ENCODE measurements at regions not wholly inside any gene's neighbourhood (a gene's known extent, or its start where the extent isn't known, plus 50 kb on each side); places are given as distances from the start of the nearest gene placed in this dataset.

GRCh38 chr2:41922177-41922576 is 125.6 kb upstream of the PKDCC start:
- Mint-ChIP-seq H3K36me3 (ENCODE audit: low read depth) (no peaks in the 10 kb centered on the region), H3K27ac (no peak overlapping the region), H3K4me1 (no peaks in the 10 kb centered on the region), H3K4me3 (no peak overlapping the region), H3K27me3 (peaks cover 3% of the 10 kb centered on the region), H3K9me3 (peaks cover 7% of the 10 kb centered on the region)
- intact Hi-C loops (cut with micrococcal nuclease): no loop called here
- DNase-seq: no peak

DNA sequence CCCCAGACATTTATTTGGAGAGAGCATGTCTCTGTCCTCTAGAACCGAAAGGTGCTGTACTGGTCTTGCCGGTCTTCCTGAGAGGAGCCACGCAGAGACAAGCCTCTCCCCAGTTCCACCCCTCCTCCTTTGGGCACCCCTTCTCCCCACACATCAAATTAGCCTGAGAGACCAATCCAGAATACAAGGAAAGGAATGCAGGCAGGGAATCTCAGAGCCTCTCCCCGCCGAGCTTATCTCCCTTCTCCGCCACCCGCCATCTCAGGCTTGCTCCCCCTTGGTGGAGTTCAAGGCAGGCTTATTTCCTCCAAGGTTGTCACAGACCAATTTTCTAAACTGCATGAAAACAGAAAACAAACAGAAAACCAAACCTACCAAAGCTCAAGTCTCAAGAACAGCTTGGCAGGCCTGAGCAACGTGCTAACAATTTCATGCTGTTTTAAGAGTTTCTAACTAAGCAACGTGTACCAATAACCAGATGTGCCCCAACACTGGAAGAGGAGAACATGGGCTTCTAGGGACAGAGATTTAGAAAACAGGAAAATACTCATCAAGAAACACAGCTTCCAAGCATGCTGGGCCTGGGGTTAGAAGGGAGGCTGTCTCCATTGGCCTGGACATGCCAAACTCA is 124.5 kb upstream of the PKDCC start:
- H3K36me3 Mint-ChIP-seq (ENCODE audit: low read depth): no peaks in the 10 kb centered on the region
- no peak overlapping the region for H3K27ac Mint-ChIP-seq
- peaks cover 7% of the 10 kb centered on the region for H3K9me3 Mint-ChIP-seq
- intact Hi-C loops (cut with micrococcal nuclease): no loop called here
- H3K4me3 Mint-ChIP-seq: no peak overlapping the region
- no peak for DNase-seq
- H3K27me3 Mint-ChIP-seq: no peaks in the 10 kb centered on the region
- no peaks in the 10 kb centered on the region for H3K4me1 Mint-ChIP-seq

DNA sequence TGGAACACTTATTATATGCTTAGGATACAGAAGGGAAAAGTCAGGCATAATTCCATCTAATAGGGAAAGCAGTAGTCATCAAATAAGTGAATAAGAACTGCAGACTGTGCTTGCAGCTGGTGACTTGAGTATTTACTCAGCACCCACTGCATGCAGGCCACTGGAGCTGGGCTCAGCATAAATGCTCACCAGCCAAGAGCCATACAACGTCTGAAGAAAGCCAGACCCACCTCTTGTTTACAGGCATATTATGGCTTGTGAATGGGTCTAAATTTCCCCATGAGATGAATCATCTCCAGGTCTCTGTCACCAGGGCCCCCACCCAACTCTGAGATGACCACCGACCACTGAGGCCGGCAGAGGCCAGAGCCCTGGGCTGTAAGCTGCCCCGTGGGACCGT is 123.8 kb upstream of the PKDCC start:
- intact Hi-C loops (cut with micrococcal nuclease): no loop called here
- no peaks in the 10 kb centered on the region for H3K27me3 Mint-ChIP-seq
- H3K4me3 Mint-ChIP-seq: no peak overlapping the region
- H3K27ac Mint-ChIP-seq: no peak overlapping the region
- H3K9me3 Mint-ChIP-seq: peaks cover 7% of the 10 kb centered on the region
- H3K4me1 Mint-ChIP-seq: no peaks in the 10 kb centered on the region
- no peak for DNase-seq
- no peaks in the 10 kb centered on the region for H3K36me3 Mint-ChIP-seq (ENCODE audit: low read depth)

GRCh38 chr2:41924709-41925408 is 123.0 kb upstream of the PKDCC start:
- Mint-ChIP-seq H3K27me3 (no peaks in the 10 kb centered on the region), H3K9me3 (peaks cover 7% of the 10 kb centered on the region), H3K27ac (no peak overlapping the region), H3K4me3 (no peak overlapping the region), H3K4me1 (no peaks in the 10 kb centered on the region), H3K36me3 (ENCODE audit: low read depth) (no peaks in the 10 kb centered on the region)
- intact Hi-C loops (cut with micrococcal nuclease): no loop called here
- DNase-seq: no peak

DNA sequence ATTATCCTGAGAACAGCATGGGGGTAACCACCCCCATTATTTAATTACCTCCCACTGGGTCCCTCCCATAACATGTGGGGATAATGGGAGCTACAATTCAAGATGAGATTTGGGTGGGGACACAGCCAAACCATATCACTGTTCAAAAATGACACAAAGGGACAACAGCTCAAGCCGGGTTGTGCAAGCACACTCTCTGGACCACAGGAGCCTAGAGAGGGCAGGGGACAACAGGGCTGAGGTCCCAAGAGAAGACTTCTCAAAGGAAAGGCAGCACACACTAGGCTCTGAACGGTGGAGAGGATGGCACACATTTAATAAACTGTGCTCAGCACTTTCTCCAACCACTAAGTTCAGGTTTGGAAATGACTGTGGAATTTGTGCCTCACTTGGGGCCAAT is 122.1 kb upstream of the PKDCC start:
- Mint-ChIP-seq H3K4me1 (no peaks in the 10 kb centered on the region), H3K27me3 (no peaks in the 10 kb centered on the region), H3K9me3 (peaks cover 7% of the 10 kb centered on the region), H3K36me3 (ENCODE audit: low read depth) (no peaks in the 10 kb centered on the region), H3K4me3 (no peak overlapping the region), H3K27ac (no peak overlapping the region)
- no peak for DNase-seq
- intact Hi-C loops (cut with micrococcal nuclease): no loop called here

GRCh38 chr2:41926614-41927580 is 120.9 kb upstream of the PKDCC start:
- H3K27me3 Mint-ChIP-seq: no peaks in the 10 kb centered on the region
- DNase-seq: no peak
- H3K9me3 Mint-ChIP-seq: peaks cover 7% of the 10 kb centered on the region
- no peaks in the 10 kb centered on the region for H3K36me3 Mint-ChIP-seq (ENCODE audit: low read depth)
- H3K4me3 Mint-ChIP-seq: no peak overlapping the region
- H3K27ac Mint-ChIP-seq: no peak overlapping the region
- no peaks in the 10 kb centered on the region for H3K4me1 Mint-ChIP-seq
- intact Hi-C loops (cut with micrococcal nuclease): no loop called here

DNA sequence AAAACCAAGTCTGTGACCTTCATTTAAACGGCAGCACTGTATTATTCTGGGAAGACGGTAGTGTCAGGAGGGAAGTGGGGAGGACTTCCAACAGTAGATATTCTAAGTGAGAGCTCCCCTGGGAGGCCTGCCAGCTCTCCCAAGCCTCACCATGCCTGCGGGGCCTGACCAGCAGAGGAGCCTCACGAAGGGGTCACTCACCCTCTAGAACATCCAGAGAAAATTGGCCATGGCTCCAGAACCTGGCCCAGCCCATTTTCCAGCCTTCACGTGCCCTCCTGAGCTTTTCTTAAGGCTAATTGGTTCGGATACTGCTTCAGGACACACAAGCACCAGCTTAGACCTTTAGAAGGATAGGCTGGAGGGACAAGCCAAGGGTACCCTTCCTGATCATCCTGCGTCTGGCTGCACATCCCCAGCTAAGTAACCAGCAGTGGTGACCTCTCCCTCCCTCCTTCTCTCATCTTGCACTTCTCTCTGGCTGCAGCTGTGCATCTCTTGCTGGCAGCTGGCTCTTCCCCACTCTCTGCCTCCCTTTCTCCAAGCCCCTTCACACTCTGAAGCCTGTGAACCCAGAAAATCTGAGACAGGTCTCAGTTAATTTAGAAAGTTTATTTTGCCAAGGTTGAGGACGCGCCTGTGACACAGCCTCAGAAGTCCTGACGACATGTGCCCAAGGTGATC is 120.1 kb upstream of the PKDCC start:
- H3K4me1 Mint-ChIP-seq: no peaks in the 10 kb centered on the region
- no peaks in the 10 kb centered on the region for H3K36me3 Mint-ChIP-seq (ENCODE audit: low read depth)
- no peak overlapping the region for H3K27ac Mint-ChIP-seq
- intact Hi-C loops (cut with micrococcal nuclease): no loop called here
- DNase-seq: no peak
- no peak overlapping the region for H3K4me3 Mint-ChIP-seq
- H3K9me3 Mint-ChIP-seq: peaks cover 7% of the 10 kb centered on the region
- no peaks in the 10 kb centered on the region for H3K27me3 Mint-ChIP-seq

- intact Hi-C loops (cut with micrococcal nuclease): no loop called here
- H3K27ac Mint-ChIP-seq: no peak overlapping the region
Measured at GRCh38 chr2:41928526-41928925, 119.3 kb upstream of the PKDCC start.

DNA sequence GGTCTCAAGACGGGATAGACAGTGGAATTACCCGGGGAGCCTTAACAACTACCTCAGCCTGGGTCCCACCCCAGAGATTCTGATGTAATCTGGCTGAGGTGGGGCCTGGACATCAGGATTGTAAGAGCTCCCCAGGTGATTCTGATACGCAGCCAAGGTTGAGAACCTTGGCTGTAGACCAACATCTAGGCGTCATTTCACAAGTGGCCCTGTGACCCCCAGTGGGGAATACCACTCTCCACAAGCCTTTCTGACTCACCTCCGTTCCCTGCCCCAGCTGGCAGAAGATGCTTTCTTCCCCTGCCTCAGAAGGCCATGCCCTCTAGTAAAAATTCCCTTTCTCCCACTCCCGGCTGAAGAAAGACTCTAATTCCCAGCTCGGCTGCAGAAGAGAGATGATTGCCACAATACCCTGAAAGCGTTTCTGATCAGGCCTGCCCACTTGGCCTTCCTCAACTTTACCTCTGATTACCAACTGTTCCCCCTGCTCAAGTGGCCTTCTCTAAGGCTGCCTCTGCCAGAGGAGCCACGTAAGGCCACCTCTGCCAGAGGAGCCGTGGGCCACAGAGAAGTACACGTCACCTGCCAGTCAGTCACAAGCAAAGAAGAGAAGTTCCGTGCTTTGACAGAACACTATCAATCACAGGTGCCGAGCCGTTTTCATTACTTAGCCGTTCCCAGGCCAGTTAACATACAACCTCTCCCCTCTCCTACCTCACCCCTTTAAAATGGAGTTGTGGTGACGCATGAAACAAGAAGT is 116.8 kb upstream of the PKDCC start:
- intact Hi-C loops (cut with micrococcal nuclease): no loop called here
- Mint-ChIP-seq H3K4me1 (no peaks in the 10 kb centered on the region), H3K27me3 (no peaks in the 10 kb centered on the region), H3K27ac (no peak overlapping the region), H3K4me3 (no peak overlapping the region), H3K9me3 (no peaks in the 10 kb centered on the region), H3K36me3 (ENCODE audit: low read depth) (no peaks in the 10 kb centered on the region)
- no peak for DNase-seq

More at GRCh38 chr2:41928526-41928925, 119.3 kb upstream of the PKDCC start:
- H3K9me3 Mint-ChIP-seq: peaks cover 7% of the 10 kb centered on the region
- no peaks in the 10 kb centered on the region for H3K4me1 Mint-ChIP-seq
- no peak overlapping the region for H3K4me3 Mint-ChIP-seq
- H3K36me3 Mint-ChIP-seq (ENCODE audit: low read depth): no peaks in the 10 kb centered on the region
- no peaks in the 10 kb centered on the region for H3K27me3 Mint-ChIP-seq
- no peak for DNase-seq

- intact Hi-C loops (cut with micrococcal nuclease): no loop called here
- no peaks in the 10 kb centered on the region for H3K27me3 Mint-ChIP-seq
- no peaks in the 10 kb centered on the region for H3K9me3 Mint-ChIP-seq
- H3K4me1 Mint-ChIP-seq: no peaks in the 10 kb centered on the region
- H3K36me3 Mint-ChIP-seq (ENCODE audit: low read depth): no peaks in the 10 kb centered on the region
- no peak overlapping the region for H3K4me3 Mint-ChIP-seq
- DNase-seq: no peak
- H3K27ac Mint-ChIP-seq: no peak overlapping the region
Measured at GRCh38 chr2:41932241-41933045, 115.4 kb upstream of the PKDCC start.

DNA sequence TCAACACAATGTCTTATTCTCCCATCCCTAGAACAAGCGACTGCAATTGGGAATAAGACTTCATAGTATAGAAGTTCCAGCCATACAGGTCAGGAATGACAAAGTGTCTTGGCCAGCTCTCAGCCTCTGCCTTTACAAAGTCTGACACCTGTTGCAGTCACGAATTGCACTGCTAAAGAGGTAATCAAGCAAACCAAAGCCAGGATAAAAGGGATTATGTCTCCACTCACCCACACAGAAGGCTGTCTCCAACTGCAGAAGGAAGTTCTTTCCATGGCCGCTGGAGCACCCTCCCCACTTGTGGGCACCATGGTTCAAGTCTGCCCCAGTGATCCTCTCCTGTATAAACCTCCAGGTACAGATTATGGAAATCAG is 114.8 kb upstream of the PKDCC start:
- DNase-seq: no peak
- Mint-ChIP-seq H3K36me3 (ENCODE audit: low read depth) (no peaks in the 10 kb centered on the region), H3K4me3 (no peak overlapping the region), H3K27me3 (no peaks in the 10 kb centered on the region), H3K27ac (no peak overlapping the region), H3K4me1 (no peaks in the 10 kb centered on the region), H3K9me3 (no peaks in the 10 kb centered on the region)
- intact Hi-C loops (cut with micrococcal nuclease): no loop called here

- Mint-ChIP-seq H3K4me3 (no peak overlapping the region), H3K27ac (no peak overlapping the region), H3K9me3 (no peaks in the 10 kb centered on the region), H3K4me1 (no peaks in the 10 kb centered on the region), H3K27me3 (no peaks in the 10 kb centered on the region), H3K36me3 (ENCODE audit: low read depth) (no peaks in the 10 kb centered on the region)
- intact Hi-C loops (cut with micrococcal nuclease): no loop called here
- DNase-seq: no peak
Measured at GRCh38 chr2:41933585-41934320, 114.1 kb upstream of the PKDCC start.

Data from activated CD4-positive, alpha-beta T cell treated with anti-CD3 and anti-CD28 coated beads, Interleukin-2, amount 10 ng/mL, durations not matched to agents 24 days and 14 days (primary cell).